Embryonic facial prominence (tissue), 1 donor: ENCODE measurements at regions not wholly inside any gene's neighbourhood (a gene's known extent, or its start where the extent isn't known, plus 50 kb on each side); places are given as distances from the start of the nearest gene placed in this dataset.
"Not testable (repeated sequence)": the region's sequence is repeated elsewhere in the genome, so short reads cannot be mapped to it uniquely, and the experiment has no call there.

Experiments
- DNase-seq: peaks from one replicate; pipeline ENCODE4 v3.0.0-alpha.2; 2016; ENCODE audit errors: extremely low spot score

- DNase-seq: not testable (repeated sequence)
Observed at GRCh38 chr2:91571239-91571923, 2879.9 kb downstream of the RPIA start.

GRCh38 chr2:91573018-91573417, 2881.5 kb downstream of the RPIA start:
- not testable (repeated sequence) for DNase-seq

GRCh38 chr2:91573755-91574154, 2882.3 kb downstream of the RPIA start:
- DNase-seq: not testable (repeated sequence)

- DNase-seq: not testable (repeated sequence)
Observed at GRCh38 chr2:91574255-91574654, 2882.8 kb downstream of the RPIA start.

- DNase-seq: not testable (repeated sequence)
Observed at GRCh38 chr2:91575701-91576100, 2884.2 kb downstream of the RPIA start.

GRCh38 chr2:91577406-91577805, 2885.9 kb downstream of the RPIA start:
- not testable (repeated sequence) for DNase-seq

GRCh38 chr2:91578678-91579077, 2887.2 kb downstream of the RPIA start:
- not testable (repeated sequence) for DNase-seq

- not testable (repeated sequence) for DNase-seq
Observed at GRCh38 chr2:91579555-91579954, 2888.1 kb downstream of the RPIA start.

- DNase-seq: not testable (repeated sequence)
Observed at GRCh38 chr2:91580043-91580442, 2888.6 kb downstream of the RPIA start.

- DNase-seq: not testable (repeated sequence)
Observed at GRCh38 chr2:91587098-91587497, 2895.6 kb downstream of the RPIA start.

- DNase-seq: not testable (repeated sequence)
Observed at GRCh38 chr2:91587908-91588535, 2896.5 kb downstream of the RPIA start.

- DNase-seq: not testable (repeated sequence)
Observed at GRCh38 chr2:91588782-91589223, 2897.3 kb downstream of the RPIA start.

GRCh38 chr2:91589454-91590328, 2898.2 kb downstream of the RPIA start:
- DNase-seq: not testable (repeated sequence)

GRCh38 chr2:91590381-91590780, 2898.9 kb downstream of the RPIA start:
- not testable (repeated sequence) for DNase-seq

GRCh38 chr2:91591066-91591465, 2899.6 kb downstream of the RPIA start:
- not testable (repeated sequence) for DNase-seq

GRCh38 chr2:91597436-91597835, 2906.0 kb downstream of the RPIA start:
- DNase-seq: not testable (repeated sequence)

- DNase-seq: not testable (repeated sequence)
Observed at GRCh38 chr2:91598519-91598918, 2907.0 kb downstream of the RPIA start.

- DNase-seq: not testable (repeated sequence)
Observed at GRCh38 chr2:91599000-91599399, 2907.5 kb downstream of the RPIA start.

GRCh38 chr2:91602860-91603259, 2911.4 kb downstream of the RPIA start:
- not testable (repeated sequence) for DNase-seq

- DNase-seq: not testable (repeated sequence)
Observed at GRCh38 chr2:91603996-91604395, 2912.5 kb downstream of the RPIA start.

- DNase-seq: not testable (repeated sequence)
Observed at GRCh38 chr2:91604629-91605028, 2913.2 kb downstream of the RPIA start.

- not testable (repeated sequence) for DNase-seq
Observed at GRCh38 chr2:91623739-91624138, 2932.3 kb downstream of the RPIA start.
